ENCODE measurements at regions not wholly inside any gene's neighbourhood (a gene's known extent, or its start where the extent isn't known, plus 50 kb on each side); places are given as distances from the start of the nearest gene placed in this dataset.

- H3K4me1 Mint-ChIP-seq = no peaks in the 10 kb centered on the region
- TF ChIP-seq, protein P1, sequence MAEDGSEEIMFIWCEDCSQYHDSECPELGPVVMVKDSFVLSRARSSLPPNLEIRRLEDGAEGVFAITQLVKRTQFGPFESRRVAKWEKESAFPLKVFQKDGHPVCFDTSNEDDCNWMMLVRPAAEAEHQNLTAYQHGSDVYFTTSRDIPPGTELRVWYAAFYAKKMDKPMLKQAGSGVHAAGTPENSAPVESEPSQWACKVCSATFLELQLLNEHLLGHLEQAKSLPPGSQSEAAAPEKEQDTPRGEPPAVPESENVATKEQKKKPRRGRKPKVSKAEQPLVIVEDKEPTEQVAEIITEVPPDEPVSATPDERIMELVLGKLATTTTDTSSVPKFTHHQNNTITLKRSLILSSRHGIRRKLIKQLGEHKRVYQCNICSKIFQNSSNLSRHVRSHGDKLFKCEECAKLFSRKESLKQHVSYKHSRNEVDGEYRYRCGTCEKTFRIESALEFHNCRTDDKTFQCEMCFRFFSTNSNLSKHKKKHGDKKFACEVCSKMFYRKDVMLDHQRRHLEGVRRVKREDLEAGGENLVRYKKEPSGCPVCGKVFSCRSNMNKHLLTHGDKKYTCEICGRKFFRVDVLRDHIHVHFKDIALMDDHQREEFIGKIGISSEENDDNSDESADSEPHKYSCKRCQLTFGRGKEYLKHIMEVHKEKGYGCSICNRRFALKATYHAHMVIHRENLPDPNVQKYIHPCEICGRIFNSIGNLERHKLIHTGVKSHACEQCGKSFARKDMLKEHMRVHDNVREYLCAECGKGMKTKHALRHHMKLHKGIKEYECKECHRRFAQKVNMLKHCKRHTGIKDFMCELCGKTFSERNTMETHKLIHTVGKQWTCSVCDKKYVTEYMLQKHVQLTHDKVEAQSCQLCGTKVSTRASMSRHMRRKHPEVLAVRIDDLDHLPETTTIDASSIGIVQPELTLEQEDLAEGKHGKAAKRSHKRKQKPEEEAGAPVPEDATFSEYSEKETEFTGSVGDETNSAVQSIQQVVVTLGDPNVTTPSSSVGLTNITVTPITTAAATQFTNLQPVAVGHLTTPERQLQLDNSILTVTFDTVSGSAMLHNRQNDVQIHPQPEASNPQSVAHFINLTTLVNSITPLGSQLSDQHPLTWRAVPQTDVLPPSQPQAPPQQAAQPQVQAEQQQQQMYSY (CRISPR knock-in tag; IDR thresholded peaks at IDR 0.05) = no peak
- TF ChIP-seq PREB (CRISPR knock-in tag; IDR thresholded peaks at IDR 0.05; ENCODE audit: borderline replicate concordance) (no peak), STAT6 (CRISPR knock-in tag; conservative IDR thresholded peaks at IDR 0.05; ENCODE audit: low read depth) (no peak), ZNF425 (CRISPR knock-in tag; conservative IDR thresholded peaks at IDR 0.05) (no peak)
- H3K4me3 Mint-ChIP-seq = no peak overlapping the region
- POLR2A ChIA-PET = no interaction called here
- peaks cover 75% of the 10 kb centered on the region for H3K36me3 Mint-ChIP-seq
- H3K27me3 Mint-ChIP-seq (ENCODE audit: low read depth) = peaks cover 10% of the 10 kb centered on the region; the same call in 1 of the 2 replicates
- DNase-seq (ENCODE audit: low spot score) (no peak), ATAC-seq (no peak)
- CTCF ChIA-PET = no interaction called here
- H3K9me3 Mint-ChIP-seq = peaks cover 79% of the 10 kb centered on the region
- H3K27ac Mint-ChIP-seq = no peak overlapping the region
Measured at GRCh38 chr2:6281524-6281923, 584.2 kb downstream of the CMPK2 start.

DNA sequence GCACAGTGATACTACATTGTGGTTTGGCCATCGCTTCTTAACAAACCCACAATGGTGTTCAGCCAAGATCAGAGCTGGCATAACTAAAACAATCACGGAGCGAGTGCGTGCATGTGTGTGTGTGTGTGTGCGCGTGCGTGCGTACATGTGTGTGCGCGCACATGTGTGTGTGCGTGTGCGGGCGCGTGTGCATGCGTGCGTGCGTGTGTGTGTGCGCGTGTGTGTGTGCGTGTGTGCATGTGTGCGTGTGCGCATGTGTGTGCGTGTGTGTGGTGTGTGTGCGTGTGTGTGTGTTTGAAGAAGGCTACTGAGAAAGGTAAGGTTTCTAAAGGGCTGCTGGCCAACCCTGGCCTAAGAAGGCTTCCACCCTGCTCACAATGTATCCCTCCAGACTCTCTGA, 582.4 kb downstream of the CMPK2 start:
- ATAC-seq = no peak
- no peak for DNase-seq (ENCODE audit: low spot score)
- TF ChIP-seq ATF2 (CRISPR knock-in tag; IDR thresholded peaks at IDR 0.05; ENCODE audit: borderline replicate concordance, low read depth) (no peak), RORB (CRISPR knock-in tag; IDR thresholded peaks at IDR 0.05) (no peak), ZNF219 (CRISPR knock-in tag; IDR thresholded peaks at IDR 0.05; ENCODE audit: borderline replicate concordance) (no peak), ZNF425 (CRISPR knock-in tag; conservative IDR thresholded peaks at IDR 0.05) (no peak), ZNF416 (CRISPR knock-in tag; IDR thresholded peaks at IDR 0.05) (no peak), EMX1 (CRISPR knock-in tag; IDR thresholded peaks at IDR 0.05) (no peak), RELA (CRISPR knock-in tag; IDR thresholded peaks at IDR 0.05; ENCODE audit: borderline replicate concordance) (no peak)
- Mint-ChIP-seq H3K4me3 (no peak overlapping the region), H3K27ac (no peak overlapping the region), H3K36me3 (peaks cover 79% of the 10 kb centered on the region), H3K4me1 (no peaks in the 10 kb centered on the region), H3K9me3 (peaks cover 82% of the 10 kb centered on the region), H3K27me3 (ENCODE audit: low read depth) (peaks cover 7% of the 10 kb centered on the region; the same call in 1 of the 2 replicates)
- ChIA-PET CTCF (no interaction called here), POLR2A (no interaction called here)

Data from WTC11 (cell line).